SKM-1 treated with dmso at 0.1 percent for 144 hours (cell line): ENCODE measurements at regions not wholly inside any gene's neighbourhood (a gene's known extent, or its start where the extent isn't known, plus 50 kb on each side); places are given as distances from the start of the nearest gene placed in this dataset.

Source experiments
- DNase-seq: peaks from one replicate; lab custom pipeline; 2025; ENCODE audit not compliant: unreplicated experiment; lab: John Stamatoyannopoulos, UW

DNA sequence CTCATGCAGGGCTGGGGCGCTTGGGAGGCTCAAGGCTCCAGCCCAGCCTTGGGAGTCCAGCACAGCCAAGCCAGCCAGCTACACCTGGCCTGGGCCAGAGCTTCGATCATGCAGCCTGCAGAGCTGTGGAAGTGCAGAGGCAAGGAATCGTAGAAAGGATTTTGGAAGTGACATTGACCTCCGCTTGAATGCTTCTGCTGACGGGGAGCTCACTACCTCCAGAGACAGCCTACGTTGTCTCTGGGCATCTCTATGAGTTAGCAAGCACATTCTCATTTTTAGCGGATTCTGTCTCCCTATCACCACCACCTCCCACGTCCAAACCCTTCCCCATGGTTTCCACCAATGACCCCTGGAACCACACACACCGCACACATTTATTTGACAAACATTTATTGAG, 88.5 kb downstream of the MICALL2 start:
- no peak for DNase-seq

DNA sequence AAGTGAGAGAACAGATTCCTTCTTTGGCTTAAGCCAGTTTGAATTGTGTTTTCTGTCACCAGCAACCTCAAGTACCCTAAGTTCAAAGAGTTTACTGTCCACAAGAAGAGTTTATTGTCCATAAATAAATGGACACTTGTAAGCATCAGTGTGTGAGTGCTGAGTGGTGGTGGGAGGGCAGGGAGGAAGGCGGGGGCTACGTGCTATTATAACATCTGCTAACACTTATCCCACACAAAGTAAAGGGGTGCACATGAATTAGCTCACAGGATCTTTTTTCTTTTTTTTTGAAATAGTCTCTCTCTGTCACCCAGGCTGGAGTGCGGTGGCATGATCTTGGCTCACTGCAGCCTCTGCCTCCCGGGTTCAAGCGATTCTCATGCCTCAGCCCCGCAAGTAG, 87.2 kb downstream of the MICALL2 start:
- DNase-seq = no peak

DNA sequence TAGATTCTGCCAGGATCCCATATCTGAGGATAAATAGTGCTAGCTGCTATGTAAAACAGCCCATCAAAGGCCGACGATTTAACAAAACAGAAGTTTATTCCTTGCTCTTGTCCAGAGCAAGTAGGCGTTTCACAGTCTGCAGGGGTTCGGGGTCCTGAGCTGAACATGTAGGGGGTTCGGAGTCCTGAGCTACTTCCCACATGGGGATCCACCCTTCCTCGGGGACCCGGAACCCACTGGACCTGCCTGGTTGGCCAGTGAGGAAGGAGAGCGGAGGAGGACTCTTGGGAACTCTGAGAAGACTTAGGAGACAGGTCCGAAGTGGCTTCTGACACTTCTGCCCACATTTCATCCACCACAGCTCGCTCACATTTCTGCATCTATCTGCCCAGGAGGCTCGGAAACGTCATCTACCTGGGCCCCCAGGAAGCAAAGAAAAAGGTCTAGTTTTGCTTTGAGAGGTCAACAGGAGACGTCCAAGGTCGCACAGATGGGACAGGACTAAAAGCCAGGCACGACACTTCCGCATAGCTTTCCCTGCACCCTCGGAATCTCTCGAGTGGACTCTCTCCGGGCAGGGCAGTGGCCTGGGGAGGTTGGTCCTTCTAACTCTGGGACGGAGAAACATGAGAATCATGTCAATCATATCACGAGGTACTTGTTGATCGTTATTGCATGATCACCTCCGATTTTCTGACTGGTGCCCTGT, 86.4 kb downstream of the MICALL2 start:
- no peak for DNase-seq

DNA sequence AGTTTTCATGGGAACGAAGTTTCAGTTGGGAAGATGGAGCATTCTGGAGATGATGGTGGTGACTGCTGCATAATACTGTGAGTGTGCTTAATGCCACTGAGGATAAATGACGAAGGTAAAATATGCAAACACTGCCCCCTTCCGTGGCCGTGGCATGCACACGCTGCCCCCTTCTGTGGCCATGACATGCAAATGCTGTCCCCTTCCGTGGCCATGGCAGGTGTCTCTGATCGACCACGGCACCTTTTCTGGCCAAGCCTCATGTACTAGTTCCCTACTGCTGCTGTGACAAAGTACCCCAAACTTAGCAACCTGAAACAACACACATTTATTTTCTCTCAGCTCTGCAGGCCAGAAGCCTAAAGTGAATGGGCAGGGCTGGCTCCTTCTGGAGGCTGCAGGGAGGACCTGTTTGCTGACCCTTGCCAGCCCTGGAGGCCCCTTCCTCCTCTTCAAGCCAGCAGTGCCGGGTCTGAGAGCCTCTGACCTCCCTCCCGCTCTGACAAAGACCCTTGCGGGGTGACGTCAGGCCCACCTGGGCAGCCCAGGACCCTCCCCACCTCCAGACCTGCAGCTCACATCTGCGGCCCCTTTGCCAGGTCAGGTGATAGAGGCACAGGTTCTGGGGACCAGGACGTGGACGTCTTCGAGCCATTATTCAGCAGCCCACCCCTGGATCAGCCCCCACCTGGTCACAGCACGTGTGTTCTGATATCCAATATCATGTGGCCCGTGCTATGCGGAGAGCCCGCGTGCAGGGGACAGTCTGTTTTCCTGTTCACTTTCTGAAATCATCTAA, 82.0 kb downstream of the MICALL2 start:
- DNase-seq = no peak

DNA sequence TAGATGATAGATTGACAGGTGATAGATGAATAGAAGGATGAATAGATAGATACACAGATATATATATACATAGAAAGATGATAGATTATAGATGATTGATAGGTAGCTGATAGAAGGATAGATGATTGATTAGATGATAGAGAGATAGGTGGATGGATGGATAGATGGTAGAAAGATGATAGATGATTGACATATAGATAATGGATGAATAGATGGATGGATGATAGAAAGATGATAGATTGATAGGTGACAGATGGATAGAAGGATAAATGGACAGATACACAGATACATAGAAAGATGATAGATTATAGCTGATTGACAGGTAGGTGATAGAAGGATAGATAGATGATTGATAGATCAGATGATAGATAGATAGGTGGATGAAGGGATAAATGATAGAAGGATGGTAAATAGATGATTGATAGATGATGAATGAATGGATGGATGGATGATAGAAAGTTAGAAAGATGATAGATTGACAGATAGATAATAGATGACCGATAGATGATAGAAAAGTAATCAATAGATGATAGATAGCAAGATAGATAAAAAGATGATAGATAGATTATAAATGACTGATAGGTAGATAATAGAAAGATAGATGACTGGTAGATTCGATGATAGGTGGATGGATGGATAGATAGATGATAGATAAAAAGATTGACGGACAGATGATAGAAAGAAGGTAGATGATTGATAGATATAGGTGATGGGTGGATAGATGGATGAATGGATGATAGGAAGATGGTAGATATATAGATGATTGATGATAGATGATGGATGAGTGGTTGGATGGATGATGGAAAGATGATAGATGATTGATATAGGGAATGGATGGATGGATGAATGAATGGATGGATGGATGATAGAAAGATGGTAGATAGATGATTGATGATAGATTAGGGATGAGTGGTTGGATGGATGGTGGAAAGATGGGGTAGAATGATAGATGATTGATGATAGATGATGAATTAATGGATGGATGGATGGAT, 80.4 kb downstream of the MICALL2 start:
- no peak for DNase-seq

DNA sequence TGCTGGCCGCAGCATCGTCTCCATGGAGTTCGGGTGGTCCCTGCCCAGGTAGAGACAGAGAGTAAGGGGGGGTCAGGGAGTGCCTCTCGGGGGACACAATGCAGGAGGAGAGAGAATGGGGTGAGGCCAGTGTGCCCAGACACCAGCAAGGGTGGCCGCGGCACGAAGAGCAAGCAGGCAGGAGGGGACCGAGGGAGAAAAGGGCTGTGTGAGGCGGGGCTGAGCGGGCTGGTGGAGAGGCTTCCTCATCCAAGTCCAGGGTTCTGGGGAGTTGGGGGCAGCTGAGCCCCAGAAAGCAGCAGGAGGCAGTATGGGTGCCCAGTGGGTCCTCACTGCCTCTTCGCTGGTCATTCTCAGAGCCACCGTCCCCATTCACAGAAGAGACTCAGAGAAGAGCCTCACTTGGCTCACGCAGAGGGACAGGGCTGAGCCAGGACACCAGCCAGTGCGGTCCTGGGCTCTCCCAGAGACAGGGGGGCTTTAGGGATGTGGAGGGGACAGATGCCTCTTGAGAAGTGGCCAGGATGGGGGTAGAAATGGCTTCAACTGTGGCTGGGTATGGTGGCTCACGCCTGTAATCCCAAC, 78.9 kb downstream of the MICALL2 start:
- no peak for DNase-seq

DNA sequence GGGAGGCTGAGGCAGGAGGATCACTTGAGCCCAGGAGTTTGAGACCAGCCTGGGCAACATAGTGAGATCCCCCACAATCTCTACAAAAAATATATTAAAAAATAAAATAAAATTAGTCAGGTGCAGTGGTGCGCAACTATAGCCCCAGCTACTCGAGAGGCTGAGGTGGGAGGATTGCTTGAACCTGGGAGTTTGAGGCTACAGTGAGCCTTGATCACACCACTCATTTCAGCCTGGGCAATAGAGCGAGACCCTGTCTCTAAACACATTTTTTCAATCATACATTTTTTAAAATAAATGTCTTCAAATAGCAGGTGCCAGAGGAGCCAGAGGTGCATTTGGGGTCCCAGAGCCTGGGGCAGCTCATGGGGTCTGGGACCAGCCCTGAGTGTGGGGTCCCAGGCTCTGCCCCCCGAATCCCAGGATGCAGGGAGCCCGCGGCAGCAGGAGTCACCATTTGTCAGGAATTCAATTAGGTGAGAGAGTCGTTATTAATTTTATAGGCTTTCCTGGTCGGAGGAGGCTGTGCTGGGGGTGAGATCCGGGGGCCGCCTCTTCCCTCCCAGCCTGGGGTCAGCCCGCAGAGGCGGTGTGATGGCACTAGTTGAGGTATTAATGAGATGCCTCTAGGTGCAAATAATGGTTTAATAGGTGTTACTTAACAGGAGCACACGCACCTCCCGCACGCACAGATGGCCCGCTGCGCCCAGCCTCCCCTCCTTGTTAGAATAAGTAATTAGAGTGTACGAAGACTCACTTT, 78.3 kb downstream of the MICALL2 start:
- no peak for DNase-seq

DNA sequence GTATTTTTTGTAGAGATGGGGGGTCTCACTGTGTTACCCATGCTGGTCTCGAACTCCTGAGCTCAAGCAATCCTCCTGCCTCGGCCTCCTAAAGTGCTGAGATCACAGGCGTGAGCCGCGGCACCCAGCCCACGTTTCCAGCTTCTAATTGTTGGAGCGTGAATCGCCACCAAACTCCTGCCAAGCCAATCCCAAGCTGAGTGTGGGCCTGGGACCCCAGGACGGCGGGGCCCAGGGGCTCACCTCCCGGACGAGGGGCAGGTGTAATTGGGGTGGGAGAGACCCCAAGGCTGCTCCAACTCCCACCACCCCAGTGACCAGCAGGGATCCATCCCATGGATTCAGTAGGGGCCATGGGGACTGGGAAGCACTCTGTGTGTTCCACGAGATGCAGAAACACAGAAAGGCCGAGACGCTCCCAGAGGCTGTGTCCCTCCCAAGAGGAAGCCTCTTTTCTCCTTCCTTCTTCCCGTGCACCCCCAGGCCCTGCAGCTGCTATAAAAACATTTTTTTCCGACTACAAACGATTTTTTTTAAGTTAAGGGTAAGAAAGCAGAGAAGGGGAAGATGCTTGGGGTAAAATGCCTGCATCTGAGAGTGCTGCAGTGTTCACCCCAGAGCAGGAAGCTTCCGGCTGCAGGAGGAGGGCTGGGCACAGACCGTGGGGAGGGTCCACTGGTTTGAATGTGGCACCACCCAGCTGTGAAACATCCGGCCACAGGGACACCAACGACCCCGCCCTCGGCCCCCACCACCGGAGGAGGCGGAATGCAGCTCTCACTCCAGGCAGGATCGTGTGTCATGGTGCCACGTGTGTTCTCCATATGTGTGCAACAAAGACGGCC, 76.5 kb downstream of the MICALL2 start:
- DNase-seq = no peak

DNA sequence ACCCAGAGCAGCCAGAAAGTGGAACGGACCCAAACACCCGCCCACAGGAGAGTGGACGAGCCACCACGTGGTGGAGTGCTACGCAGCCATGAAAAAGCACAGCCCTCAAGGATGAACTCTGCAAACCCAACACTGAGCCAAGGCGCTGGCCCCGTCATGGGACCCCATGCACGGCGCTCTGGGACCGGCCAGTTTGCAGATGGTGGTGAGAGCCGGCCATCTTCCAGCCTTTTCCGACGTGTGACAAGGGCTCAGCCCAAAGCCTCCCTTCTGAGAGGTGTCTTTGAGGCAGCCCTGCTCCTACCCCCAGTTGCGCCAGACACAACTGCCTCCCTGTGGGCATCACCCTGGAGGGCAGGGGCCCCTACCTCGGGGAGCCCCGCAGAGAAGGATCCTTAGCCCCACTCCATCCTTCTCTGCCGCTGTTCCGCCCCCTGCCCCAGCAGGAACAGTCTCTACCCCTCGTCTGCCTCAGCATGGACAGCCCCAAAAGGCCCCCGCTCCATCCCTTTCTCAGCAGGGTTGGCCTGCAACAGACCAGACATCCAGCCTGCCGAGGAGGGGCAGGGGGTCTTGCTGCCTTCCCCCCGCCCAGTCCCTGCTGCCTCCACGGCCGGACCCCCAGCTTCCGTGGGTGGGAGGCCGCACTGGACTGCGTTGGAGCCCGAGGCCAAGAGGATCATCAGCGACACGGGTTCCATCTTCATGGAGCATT, 75.7 kb downstream of the MICALL2 start:
- no peak for DNase-seq

DNA sequence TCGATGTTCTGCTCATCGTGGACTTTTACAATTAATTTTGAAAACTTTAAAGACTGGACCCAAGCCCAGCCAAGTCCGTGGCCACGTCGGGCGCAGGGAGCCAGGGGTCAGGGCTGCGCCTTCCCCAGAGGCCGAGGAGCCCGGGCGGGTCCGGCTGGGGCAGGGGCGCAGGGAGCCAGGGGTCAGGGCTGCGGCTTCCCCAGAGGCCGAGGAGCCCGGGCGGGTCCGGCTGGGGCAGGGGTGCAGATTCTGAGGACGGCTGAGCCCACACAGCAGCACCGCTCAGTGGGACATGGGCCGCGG, 75.2 kb downstream of the MICALL2 start:
- no peak for DNase-seq
